Endodermal cell (in vitro differentiated cells): ENCODE measurements at regions not wholly inside any gene's neighbourhood (a gene's known extent, or its start where the extent isn't known, plus 50 kb on each side); places are given as distances from the start of the nearest gene placed in this dataset.

ENCODE experiments used
- DNase-seq: peaks from one replicate; pipeline ENCODE4 v3.0.0-alpha.2; 2017
- H3K27ac ChIP-seq: 2 replicates; pipeline ENCODE4 v1.5.1; 2013; ENCODE audit warnings: mild to moderate bottlenecking, low read depth, low read length, moderate library complexity
- H3K27me3 ChIP-seq: 2 replicates; pipeline ENCODE4 v1.6.1; 2013; ENCODE audit warnings: mild to moderate bottlenecking, low read length, moderate library complexity; ENCODE audit not compliant: insufficient read depth, control insufficient read depth, poor library complexity, severe bottlenecking
- H3K36me3 ChIP-seq: 2 replicates; pipeline ENCODE4 v1.7.0; 2013; ENCODE audit warnings: mild to moderate bottlenecking, low read length, moderate library complexity; ENCODE audit not compliant: control insufficient read depth, insufficient read depth
- H3K4me1 ChIP-seq: one replicate; pipeline ENCODE4 v1.7.0; 2013; ENCODE audit warnings: low read length; ENCODE audit not compliant: control insufficient read depth, insufficient read depth
- H3K4me3 ChIP-seq: 2 replicates; pipeline ENCODE4 v1.5.1; 2013; ENCODE audit warnings: mild to moderate bottlenecking, low read length, moderate library complexity
- H3K9ac ChIP-seq: 2 replicates; pipeline ENCODE4 v1.6.1; 2013; ENCODE audit warnings: mild to moderate bottlenecking, low read length, moderate library complexity; ENCODE audit not compliant: poor library complexity, severe bottlenecking; ENCODE audit errors: extremely low read depth
- H3K9me3 ChIP-seq: 2 replicates; pipeline ENCODE4 v1.6.1; 2013; ENCODE audit warnings: mild to moderate bottlenecking, low read length, moderate library complexity; ENCODE audit not compliant: control insufficient read depth
- H3K27ac Mint-ChIP-seq: 2 replicates; pipeline ENCODE4 v1.8.0; 2020; ENCODE audit warnings: mixed read lengths
- H3K27me3 Mint-ChIP-seq: 2 replicates; pipeline ENCODE4 v1.8.0; 2021; ENCODE audit warnings: mild to moderate bottlenecking, mixed read lengths; ENCODE audit not compliant: insufficient read depth
- H3K36me3 Mint-ChIP-seq: 2 replicates; pipeline ENCODE4 v1.8.0; 2020; ENCODE audit warnings: low read depth, mixed read lengths
- H3K4me1 Mint-ChIP-seq: 2 replicates; pipeline ENCODE4 v1.8.0; 2020; ENCODE audit warnings: mixed read lengths
- H3K4me3 Mint-ChIP-seq: 2 replicates; pipeline ENCODE4 v1.8.0; 2020; ENCODE audit warnings: mild to moderate bottlenecking, moderate library complexity, mixed read lengths
- H3K9me3 Mint-ChIP-seq: 2 replicates; pipeline ENCODE4 v1.8.0; 2020; ENCODE audit warnings: mild to moderate bottlenecking, mixed read lengths
- WGBS, 2 experiments: methylation state at CpG; one replicate each; pipeline versions ENCODE4 v1.1.5 to v1.1.7; 2013; ENCODE audit warnings: missing lambda C conversion rate in 2 of 2, mixed read lengths in 1 of 2; ENCODE audit not compliant: insufficient coverage in 1 of 2, insufficient read length in 1 of 2; 5-methylcytosine and 5-hydroxymethylcytosine counted together
- TF ChIP-seq, protein P1 (sequence below): fragments of 200-600 bp; sonication (generic); conservative IDR thresholded peaks from 2 replicates; pipeline ENCODE4 v1.5.0; 2021; ENCODE audit warnings: antibody characterized with exemption, mild to moderate bottlenecking

DNA sequence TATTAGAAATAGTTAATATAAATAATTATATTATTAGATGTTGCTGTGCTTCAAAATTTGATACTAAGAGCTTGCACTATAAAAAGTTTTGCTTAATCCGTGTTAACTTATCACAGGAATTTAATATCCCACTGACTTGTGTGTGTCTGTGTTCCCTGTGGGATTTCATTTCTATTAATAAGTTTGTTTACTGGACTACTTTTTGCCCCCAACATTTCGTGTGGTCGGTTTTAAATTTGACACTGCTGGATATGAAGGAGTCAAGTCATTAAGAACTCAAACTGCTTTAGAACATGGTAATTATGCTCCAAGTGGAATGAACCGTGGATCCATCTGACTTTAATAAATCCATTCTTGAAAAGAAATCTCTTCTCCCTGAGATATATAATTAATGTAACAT, 182.2 kb upstream of the NUDT4 start:
- Mint-ChIP-seq H3K9me3 (peaks cover 16% of the 10 kb centered on the region), H3K27ac (no peak overlapping the region), H3K4me1 (peaks cover 11% of the 10 kb centered on the region), H3K27me3 (peaks cover 7% of the 10 kb centered on the region), H3K36me3 (peaks cover 1% of the 10 kb centered on the region), H3K4me3 (no peak overlapping the region)
- Histone ChIP-seq H3K27me3 (no peaks in the 10 kb centered on the region), H3K27ac (no peak overlapping the region), H3K36me3 (no peaks in the 10 kb centered on the region), H3K4me1 (no peaks in the 10 kb centered on the region), H3K9ac (no peak overlapping the region), H3K4me3 (no peak overlapping the region), H3K9me3 (peaks cover 20% of the 10 kb centered on the region)
- TF ChIP-seq, protein P1, sequence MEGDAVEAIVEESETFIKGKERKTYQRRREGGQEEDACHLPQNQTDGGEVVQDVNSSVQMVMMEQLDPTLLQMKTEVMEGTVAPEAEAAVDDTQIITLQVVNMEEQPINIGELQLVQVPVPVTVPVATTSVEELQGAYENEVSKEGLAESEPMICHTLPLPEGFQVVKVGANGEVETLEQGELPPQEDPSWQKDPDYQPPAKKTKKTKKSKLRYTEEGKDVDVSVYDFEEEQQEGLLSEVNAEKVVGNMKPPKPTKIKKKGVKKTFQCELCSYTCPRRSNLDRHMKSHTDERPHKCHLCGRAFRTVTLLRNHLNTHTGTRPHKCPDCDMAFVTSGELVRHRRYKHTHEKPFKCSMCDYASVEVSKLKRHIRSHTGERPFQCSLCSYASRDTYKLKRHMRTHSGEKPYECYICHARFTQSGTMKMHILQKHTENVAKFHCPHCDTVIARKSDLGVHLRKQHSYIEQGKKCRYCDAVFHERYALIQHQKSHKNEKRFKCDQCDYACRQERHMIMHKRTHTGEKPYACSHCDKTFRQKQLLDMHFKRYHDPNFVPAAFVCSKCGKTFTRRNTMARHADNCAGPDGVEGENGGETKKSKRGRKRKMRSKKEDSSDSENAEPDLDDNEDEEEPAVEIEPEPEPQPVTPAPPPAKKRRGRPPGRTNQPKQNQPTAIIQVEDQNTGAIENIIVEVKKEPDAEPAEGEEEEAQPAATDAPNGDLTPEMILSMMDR: no peak
- 91 to 100% methylated on average over 2 to 3 of the region's 4 CpGs for WGBS, 2 experiments
- no peak for DNase-seq

GRCh38 chr12:93197067-93197593, 180.6 kb upstream of the NUDT4 start:
- no peaks in the 10 kb centered on the region for H3K4me1 ChIP-seq
- Mint-ChIP-seq H3K4me1 (peaks cover 11% of the 10 kb centered on the region), H3K4me3 (no peak overlapping the region), H3K27me3 (peaks cover 12% of the 10 kb centered on the region), H3K36me3 (peaks cover 1% of the 10 kb centered on the region), H3K27ac (no peak overlapping the region), H3K9me3 (peaks cover 16% of the 10 kb centered on the region)
- no peak overlapping the region for H3K9ac ChIP-seq
- no peak overlapping the region for H3K27ac ChIP-seq
- peaks cover 17% of the 10 kb centered on the region for H3K9me3 ChIP-seq
- H3K27me3 ChIP-seq: no peaks in the 10 kb centered on the region
- no peak for DNase-seq
- no peak overlapping the region for H3K4me3 ChIP-seq
- 88 to 100% methylated on average over 1 of the region's 1 CpG for WGBS, 2 experiments
- H3K36me3 ChIP-seq: no peaks in the 10 kb centered on the region
- TF ChIP-seq, protein P1: no peak

DNA sequence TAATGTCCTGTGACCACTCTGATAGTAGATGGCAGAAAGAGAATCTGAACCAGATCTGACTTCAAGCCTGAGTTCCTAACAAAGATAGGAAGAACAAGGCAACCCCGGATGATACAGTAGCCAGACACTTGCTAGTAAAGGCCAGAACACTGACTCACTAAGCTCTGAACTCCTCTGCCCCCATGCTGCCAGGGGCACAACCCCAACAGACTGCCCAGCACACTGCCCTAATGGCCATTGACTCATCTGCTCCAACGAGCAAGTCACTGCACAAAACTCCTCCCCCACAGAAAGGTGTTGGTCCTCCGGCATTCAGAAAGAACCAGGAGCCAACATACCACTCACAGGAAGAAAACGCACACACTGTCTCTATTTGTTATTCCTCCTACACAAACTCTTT, 179.6 kb upstream of the NUDT4 start:
- Histone ChIP-seq H3K27ac (no peak overlapping the region), H3K27me3 (no peaks in the 10 kb centered on the region), H3K4me3 (no peak overlapping the region), H3K9ac (no peak overlapping the region), H3K36me3 (no peaks in the 10 kb centered on the region), H3K4me1 (no peaks in the 10 kb centered on the region), H3K9me3 (peaks cover 8% of the 10 kb centered on the region)
- DNase-seq: no peak
- Mint-ChIP-seq H3K4me1 (peaks cover 11% of the 10 kb centered on the region), H3K27me3 (peaks cover 14% of the 10 kb centered on the region), H3K36me3 (peaks cover 1% of the 10 kb centered on the region), H3K9me3 (peaks cover 14% of the 10 kb centered on the region), H3K27ac (no peak overlapping the region), H3K4me3 (no peak overlapping the region)
- TF ChIP-seq, protein P1: no peak
- WGBS, 2 experiments: 87% methylated on average over 3 of the region's 4 CpGs; no CpG with 5 or more reads in 1 of the 2 experiments
